GM10266 (cell line): ENCODE measurements at regions not wholly inside any gene's neighbourhood (a gene's known extent, or its start where the extent isn't known, plus 50 kb on each side); places are given as distances from the start of the nearest gene placed in this dataset.

ENCODE experiments used
- DNase-seq: peaks from one replicate; pipeline ENCODE4 v3.0.0; 2012; ENCODE audit errors: extremely low spot score
- CTCF ChIP-seq: IDR thresholded peaks from 2 replicates; pipeline ENCODE4 v1.5.1; 2012; ENCODE audit warnings: mild to moderate bottlenecking, low read depth; ENCODE audit not compliant: control insufficient read depth, insufficient read depth; ENCODE audit errors: missing control alignments

- no peak for DNase-seq
- no peak for TF ChIP-seq CTCF
These were observed 100.0 kb upstream of the LRIG3 start for GRCh38 chr12:59020073-59020946.

- no peak for DNase-seq
These were observed 94.6 kb upstream of the LRIG3 start for GRCh38 chr12:59014885-59015284.

GRCh38 chr12:59010941-59011340 is 90.6 kb upstream of the LRIG3 start:
- TF ChIP-seq CTCF: no peak
- no peak for DNase-seq

More at GRCh38 chr12:59014885-59015284, 94.6 kb upstream of the LRIG3 start:
- no peak for TF ChIP-seq CTCF

GRCh38 chr12:59010118-59010517 is 89.8 kb upstream of the LRIG3 start:
- no peak for DNase-seq
- no peak for TF ChIP-seq CTCF

GRCh38 chr12:59007620-59008019 is 87.3 kb upstream of the LRIG3 start:
- no peak for TF ChIP-seq CTCF
- DNase-seq: no peak

GRCh38 chr12:59005193-59005955 is 85.1 kb upstream of the LRIG3 start:
- no peak for TF ChIP-seq CTCF

GRCh38 chr12:59004456-59004855 is 84.2 kb upstream of the LRIG3 start:
- no peak for DNase-seq
- TF ChIP-seq CTCF: no peak

More at GRCh38 chr12:59005193-59005955, 85.1 kb upstream of the LRIG3 start:
- no peak for DNase-seq
